ENCODE measurements at regions not wholly inside any gene's neighbourhood (a gene's known extent, or its start where the extent isn't known, plus 50 kb on each side); places are given as distances from the start of the nearest gene placed in this dataset.

GRCh38 chr2:2720351-2720750 is 389.3 kb upstream of the MYT1L start:
- 79 to 89% methylated on average over 7 to 9 of the region's 9 CpGs for WGBS, 2 donors (ENCODE audit: low coverage in 1 of 2)
- no peaks in the 10 kb centered on the region for H3K9me3 ChIP-seq
- intact Hi-C loops (cut with DNase I; ENCODE audit: low total_unique reads) (no loop called here), in situ Hi-C loops (cut with MboI; ENCODE audit: low pct_ligation_motif_present in 1 of 4, low pct_unique_long_range_greater_than_20kb in 1 of 4, low sequenced_read_pairs in 3 of 4) (no loop called here)
- H3K4me3 ChIP-seq: no peak overlapping the region
- no peaks in the 10 kb centered on the region for H3K27me3 ChIP-seq
- H3K36me3 ChIP-seq: no peaks in the 10 kb centered on the region
- H3K4me1 ChIP-seq: no peaks in the 10 kb centered on the region
- no peak overlapping the region for H3K27ac ChIP-seq
- no peak for DNase-seq
- TF ChIP-seq POLR2AphosphoS5 (IDR thresholded peaks at IDR 0.05) (no peak), EP300 (IDR thresholded peaks at IDR 0.05; ENCODE audit: low read depth) (no peak), POLR2A (IDR thresholded peaks at IDR 0.05) (no peak)
- TF ChIP-seq, protein P1, sequence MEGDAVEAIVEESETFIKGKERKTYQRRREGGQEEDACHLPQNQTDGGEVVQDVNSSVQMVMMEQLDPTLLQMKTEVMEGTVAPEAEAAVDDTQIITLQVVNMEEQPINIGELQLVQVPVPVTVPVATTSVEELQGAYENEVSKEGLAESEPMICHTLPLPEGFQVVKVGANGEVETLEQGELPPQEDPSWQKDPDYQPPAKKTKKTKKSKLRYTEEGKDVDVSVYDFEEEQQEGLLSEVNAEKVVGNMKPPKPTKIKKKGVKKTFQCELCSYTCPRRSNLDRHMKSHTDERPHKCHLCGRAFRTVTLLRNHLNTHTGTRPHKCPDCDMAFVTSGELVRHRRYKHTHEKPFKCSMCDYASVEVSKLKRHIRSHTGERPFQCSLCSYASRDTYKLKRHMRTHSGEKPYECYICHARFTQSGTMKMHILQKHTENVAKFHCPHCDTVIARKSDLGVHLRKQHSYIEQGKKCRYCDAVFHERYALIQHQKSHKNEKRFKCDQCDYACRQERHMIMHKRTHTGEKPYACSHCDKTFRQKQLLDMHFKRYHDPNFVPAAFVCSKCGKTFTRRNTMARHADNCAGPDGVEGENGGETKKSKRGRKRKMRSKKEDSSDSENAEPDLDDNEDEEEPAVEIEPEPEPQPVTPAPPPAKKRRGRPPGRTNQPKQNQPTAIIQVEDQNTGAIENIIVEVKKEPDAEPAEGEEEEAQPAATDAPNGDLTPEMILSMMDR (IDR thresholded peaks at IDR 0.05): no peak

GRCh38 chr2:2719781-2720180 is 388.7 kb upstream of the MYT1L start:
- Histone ChIP-seq H3K36me3 (no peaks in the 10 kb centered on the region), H3K4me3 (no peak overlapping the region), H3K27ac (no peak overlapping the region), H3K9me3 (no peaks in the 10 kb centered on the region), H3K4me1 (no peaks in the 10 kb centered on the region), H3K27me3 (no peaks in the 10 kb centered on the region)
- no peak for DNase-seq
- WGBS, 2 donors (ENCODE audit: low coverage in 1 of 2): 78% methylated on average over 5 to 8 of the region's 8 CpGs
- intact Hi-C loops (cut with DNase I; ENCODE audit: low total_unique reads): no loop called here
- no peak for TF ChIP-seq POLR2AphosphoS5 (IDR thresholded peaks at IDR 0.05)
- in situ Hi-C loops (cut with MboI; ENCODE audit: low pct_ligation_motif_present in 1 of 4, low pct_unique_long_range_greater_than_20kb in 1 of 4, low sequenced_read_pairs in 3 of 4): no loop called here

DNA sequence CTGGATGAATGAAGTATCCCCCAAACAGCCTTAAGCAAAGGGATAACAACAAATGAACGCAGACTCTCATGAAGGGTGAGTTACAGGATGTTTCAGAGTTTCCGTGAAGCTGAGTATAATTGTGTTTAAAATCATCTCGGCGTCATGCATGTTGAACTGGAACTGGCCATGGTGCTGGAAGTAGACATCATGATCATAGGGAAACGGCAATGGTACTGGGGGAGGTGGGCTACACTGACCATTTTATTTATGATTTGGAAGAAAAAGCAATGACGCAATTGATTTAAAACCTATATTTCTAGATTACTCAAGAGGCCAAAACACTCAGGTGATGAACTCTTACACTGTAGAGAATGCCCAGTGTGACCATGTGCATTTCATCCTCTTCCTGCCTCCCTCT is 387.9 kb upstream of the MYT1L start:
- DNase-seq: no peak
- no peak overlapping the region for H3K4me3 ChIP-seq
- H3K36me3 ChIP-seq: no peaks in the 10 kb centered on the region
- H3K4me1 ChIP-seq: no peaks in the 10 kb centered on the region
- TF ChIP-seq POLR2AphosphoS5 (IDR thresholded peaks at IDR 0.05): no peak
- no peak for TF ChIP-seq POLR2A (IDR thresholded peaks at IDR 0.05)
- TF ChIP-seq, protein P1 (IDR thresholded peaks at IDR 0.05): no peak
- TF ChIP-seq EP300 (IDR thresholded peaks at IDR 0.05; ENCODE audit: low read depth): no peak
- H3K27ac ChIP-seq: no peak overlapping the region
- 51 to 59% methylated on average over 6 of the region's 6 CpGs for WGBS, 2 donors (ENCODE audit: low coverage in 1 of 2)
- H3K9me3 ChIP-seq: no peaks in the 10 kb centered on the region
- in situ Hi-C loops (cut with MboI; ENCODE audit: low pct_ligation_motif_present in 1 of 4, low pct_unique_long_range_greater_than_20kb in 1 of 4, low sequenced_read_pairs in 3 of 4) (no loop called here), intact Hi-C loops (cut with DNase I; ENCODE audit: low total_unique reads) (no loop called here)
- no peaks in the 10 kb centered on the region for H3K27me3 ChIP-seq

DNA sequence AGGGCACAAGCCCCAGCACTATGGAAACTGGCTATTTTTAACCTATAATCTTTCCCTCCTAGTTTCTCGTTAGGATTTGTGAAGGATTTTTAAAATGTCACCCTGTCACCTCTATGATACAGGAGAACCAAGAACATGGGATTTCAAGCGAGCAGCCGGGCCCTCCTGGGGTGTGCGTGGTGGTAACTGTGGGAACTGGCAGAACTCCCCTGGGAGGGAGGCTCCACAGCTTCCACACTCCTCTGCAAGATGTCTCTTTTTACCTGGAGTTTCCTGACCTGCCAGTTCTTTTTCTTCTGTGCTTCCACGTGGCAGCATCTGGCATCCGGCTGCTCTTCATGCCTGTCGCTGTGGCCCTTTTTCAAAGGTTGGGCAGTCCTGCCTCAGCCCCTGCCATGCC is 386.3 kb upstream of the MYT1L start:
- no peak for DNase-seq
- 68 to 76% methylated on average over 4 to 7 of the region's 7 CpGs for WGBS, 2 donors (ENCODE audit: low coverage in 1 of 2)
- H3K36me3 ChIP-seq: no peaks in the 10 kb centered on the region
- H3K27ac ChIP-seq: no peak overlapping the region
- in situ Hi-C loops (cut with MboI; ENCODE audit: low pct_ligation_motif_present in 1 of 4, low pct_unique_long_range_greater_than_20kb in 1 of 4, low sequenced_read_pairs in 3 of 4): no loop called here
- intact Hi-C loops (cut with DNase I; ENCODE audit: low total_unique reads): no loop called here
- no peaks in the 10 kb centered on the region for H3K9me3 ChIP-seq
- no peaks in the 10 kb centered on the region for H3K27me3 ChIP-seq
- no peaks in the 10 kb centered on the region for H3K4me1 ChIP-seq
- TF ChIP-seq POLR2AphosphoS5 (IDR thresholded peaks at IDR 0.05): no peak
- TF ChIP-seq EP300 (IDR thresholded peaks at IDR 0.05; ENCODE audit: low read depth): no peak
- TF ChIP-seq, protein P1 (IDR thresholded peaks at IDR 0.05): no peak
- TF ChIP-seq POLR2A (IDR thresholded peaks at IDR 0.05): no peak
- H3K4me3 ChIP-seq: no peak overlapping the region

DNA sequence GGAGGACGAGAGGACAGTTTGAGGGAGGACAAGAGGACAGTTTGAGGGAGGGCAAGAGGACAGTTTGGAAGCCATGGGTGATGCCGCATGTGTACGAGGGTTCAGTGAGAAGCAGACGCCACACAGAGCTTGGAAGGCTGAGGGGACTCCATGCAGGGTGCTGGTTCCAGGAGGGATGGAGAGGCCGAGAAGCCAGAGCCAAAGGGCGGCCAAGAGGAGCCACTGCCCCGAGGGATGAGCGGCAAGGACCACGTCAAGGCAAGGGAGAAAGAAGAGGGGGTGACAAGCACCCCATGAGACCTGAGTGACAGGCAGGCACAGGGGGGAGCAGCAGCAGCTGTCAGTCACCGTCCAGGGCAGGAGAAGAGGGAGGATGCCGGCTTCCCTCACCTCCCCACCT is 385.7 kb upstream of the MYT1L start:
- Histone ChIP-seq H3K9me3 (no peaks in the 10 kb centered on the region), H3K27me3 (no peaks in the 10 kb centered on the region), H3K4me3 (no peak overlapping the region), H3K27ac (no peak overlapping the region), H3K36me3 (no peaks in the 10 kb centered on the region), H3K4me1 (no peaks in the 10 kb centered on the region)
- TF ChIP-seq, protein P1 (IDR thresholded peaks at IDR 0.05): no peak
- TF ChIP-seq EP300 (IDR thresholded peaks at IDR 0.05; ENCODE audit: low read depth) (no peak), POLR2AphosphoS5 (IDR thresholded peaks at IDR 0.05) (no peak), POLR2A (IDR thresholded peaks at IDR 0.05) (no peak)
- 75 to 83% methylated on average over 2 to 11 of the region's 11 CpGs for WGBS, 2 donors (ENCODE audit: low coverage in 1 of 2)
- in situ Hi-C loops (cut with MboI; ENCODE audit: low pct_ligation_motif_present in 1 of 4, low pct_unique_long_range_greater_than_20kb in 1 of 4, low sequenced_read_pairs in 3 of 4) (no loop called here), intact Hi-C loops (cut with DNase I; ENCODE audit: low total_unique reads) (no loop called here)
- DNase-seq: no peak
